Activated naive CD4-positive, alpha-beta T cell treated with Interleukin-2 at 50 U/mL for 16 hours (primary cell): ENCODE measurements at regions not wholly inside any gene's neighbourhood (a gene's known extent, or its start where the extent isn't known, plus 50 kb on each side); places are given as distances from the start of the nearest gene placed in this dataset.
"Not testable (repeated sequence)": the region's sequence is repeated elsewhere in the genome, so short reads cannot be mapped to it uniquely, and the experiment has no call there.

Source experiments
- DNase-seq: peaks from one replicate; pipeline ENCODE4 v3.0.0-alpha.2; 2020

GRCh38 chrX:121479406-121479805, 432.0 kb downstream of the GLUD2 start:
- no peak for DNase-seq

- DNase-seq = no peak
Measured at GRCh38 chrX:121496966-121497365, 449.6 kb downstream of the GLUD2 start.

- no peak for DNase-seq
Measured at GRCh38 chrX:121504153-121504552, 456.7 kb downstream of the GLUD2 start.

- DNase-seq = no peak
Measured at GRCh38 chrX:121546317-121546716, 498.9 kb downstream of the GLUD2 start.

- DNase-seq = no peak
Measured at GRCh38 chrX:121558886-121559285, 511.5 kb downstream of the GLUD2 start.

GRCh38 chrX:121562616-121563015, 515.2 kb downstream of the GLUD2 start:
- DNase-seq = no peak

- no peak for DNase-seq
Measured at GRCh38 chrX:121569609-121570008, 522.2 kb downstream of the GLUD2 start.

GRCh38 chrX:121570072-121570841, 522.8 kb downstream of the GLUD2 start:
- no peak for DNase-seq

- no peak for DNase-seq
Measured at GRCh38 chrX:121571333-121571732, 523.9 kb downstream of the GLUD2 start.

GRCh38 chrX:121574384-121574783, 527.0 kb downstream of the GLUD2 start:
- DNase-seq = not testable (repeated sequence)

- peak; percentile 7 for DNase-seq
Measured at GRCh38 chrX:121579016-121579760, 531.8 kb downstream of the GLUD2 start.

GRCh38 chrX:121581885-121582284, 534.5 kb downstream of the GLUD2 start:
- no peak for DNase-seq

- DNase-seq = no peak
Measured at GRCh38 chrX:121585626-121586025, 538.2 kb downstream of the GLUD2 start.

- no peak for DNase-seq
Measured at GRCh38 chrX:121592884-121593283, 545.5 kb downstream of the GLUD2 start.

GRCh38 chrX:121598356-121598755, 550.9 kb downstream of the GLUD2 start:
- no peak for DNase-seq

GRCh38 chrX:121635141-121635540, 587.7 kb downstream of the GLUD2 start:
- DNase-seq = no peak

- DNase-seq = no peak
Measured at GRCh38 chrX:121639781-121640180, 592.4 kb downstream of the GLUD2 start.

- no peak for DNase-seq
Measured at GRCh38 chrX:121641560-121641959, 594.1 kb downstream of the GLUD2 start.

- DNase-seq = no peak
Measured at GRCh38 chrX:121642415-121642814, 595.0 kb downstream of the GLUD2 start.

- no peak for DNase-seq
Measured at GRCh38 chrX:121649417-121649816, 602.0 kb downstream of the GLUD2 start.

GRCh38 chrX:121655276-121655675, 607.9 kb downstream of the GLUD2 start:
- no peak for DNase-seq

- no peak for DNase-seq
Measured at GRCh38 chrX:121666171-121666570, 618.8 kb downstream of the GLUD2 start.

GRCh38 chrX:121671649-121672048, 624.2 kb downstream of the GLUD2 start:
- DNase-seq = no peak

GRCh38 chrX:121709236-121709635, 661.8 kb downstream of the GLUD2 start:
- DNase-seq = not testable (repeated sequence)
